Stomach smooth muscle (tissue), 2 donors: ENCODE measurements at regions not wholly inside any gene's neighbourhood (a gene's known extent, or its start where the extent isn't known, plus 50 kb on each side); places are given as distances from the start of the nearest gene placed in this dataset.

Experiments
- H3K27ac ChIP-seq: one replicate; pipeline ENCODE4 v1.7.0; 2013; ENCODE audit warnings: mild to moderate bottlenecking, low read length, inconsistent platforms
- H3K27me3 ChIP-seq, 2 donors: one replicate each; pipeline ENCODE4 v1.7.0; 2013; ENCODE audit warnings: low read length in 2 of 2; ENCODE audit not compliant: insufficient read depth in 2 of 2, control insufficient read depth in 1 of 2
- H3K36me3 ChIP-seq, 2 donors: one replicate each; pipeline ENCODE4 v1.7.0; 2013; ENCODE audit warnings: low read length in 2 of 2; ENCODE audit not compliant: control insufficient read depth in 2 of 2, insufficient read depth in 2 of 2
- H3K4me1 ChIP-seq: one replicate; pipeline ENCODE4 v1.7.0; 2013; ENCODE audit warnings: low read length; ENCODE audit not compliant: control insufficient read depth, insufficient read depth
- H3K4me3 ChIP-seq, 2 donors: one replicate each; pipeline ENCODE4 v1.7.0; 2013; ENCODE audit warnings: low read length in 2 of 2
- H3K9ac ChIP-seq, 2 donors: one replicate each; pipeline ENCODE4 v1.7.0; 2013; ENCODE audit warnings: low read length in 2 of 2, mild to moderate bottlenecking in 1 of 2
- H3K9me3 ChIP-seq, 2 donors: one replicate each; pipeline ENCODE4 v1.7.0; 2013; ENCODE audit warnings: low read length in 2 of 2; ENCODE audit not compliant: control insufficient read depth in 2 of 2
- donor health status: healthy.
- donor health status: Pancreatic carcinoma.

- H3K9ac ChIP-seq: no peak overlapping the region
- H3K4me1 ChIP-seq: no peaks in the 10 kb centered on the region
- H3K27ac ChIP-seq: no peak overlapping the region
- H3K27me3 ChIP-seq: peaks cover 0 to 5% of the 10 kb centered on the region in 2 donors
- H3K9me3 ChIP-seq: no peaks in the 10 kb centered on the region
- H3K4me3 ChIP-seq: no peak overlapping the region
- H3K36me3 ChIP-seq: no peaks in the 10 kb centered on the region
Measured at GRCh38 chr2:16284941-16285625, 344.7 kb downstream of the MYCN start.

- H3K9ac ChIP-seq: no peak overlapping the region
- H3K27me3 ChIP-seq: peaks cover 0 to 5% of the 10 kb centered on the region in 2 donors
- no peak overlapping the region for H3K27ac ChIP-seq
- H3K4me3 ChIP-seq: no peak overlapping the region
- no peaks in the 10 kb centered on the region for H3K4me1 ChIP-seq
- no peaks in the 10 kb centered on the region for H3K36me3 ChIP-seq
- H3K9me3 ChIP-seq: no peaks in the 10 kb centered on the region
Measured at GRCh38 chr2:16283071-16283850, 342.9 kb downstream of the MYCN start.

- H3K9ac ChIP-seq: no peak overlapping the region
- no peaks in the 10 kb centered on the region for H3K9me3 ChIP-seq
- no peaks in the 10 kb centered on the region for H3K36me3 ChIP-seq
- no peaks in the 10 kb centered on the region for H3K4me1 ChIP-seq
- H3K4me3 ChIP-seq: no peak overlapping the region
- no peak overlapping the region for H3K27ac ChIP-seq
- peaks cover 0 to 5% of the 10 kb centered on the region in 2 donors for H3K27me3 ChIP-seq
Measured at GRCh38 chr2:16282511-16282910, 342.2 kb downstream of the MYCN start.

GRCh38 chr2:16281451-16282335 is 341.3 kb downstream of the MYCN start:
- Histone ChIP-seq H3K27me3 (peaks cover 0 to 3% of the 10 kb centered on the region in 2 donors), H3K4me3 (no peak overlapping the region), H3K27ac (no peak overlapping the region), H3K36me3 (no peaks in the 10 kb centered on the region), H3K4me1 (no peaks in the 10 kb centered on the region), H3K9ac (no peak overlapping the region), H3K9me3 (no peaks in the 10 kb centered on the region)

- Histone ChIP-seq H3K27me3 (no peaks in the 10 kb centered on the region), H3K9me3 (no peaks in the 10 kb centered on the region), H3K27ac (no peak overlapping the region), H3K9ac (no peak overlapping the region), H3K4me3 (no peak overlapping the region), H3K4me1 (no peaks in the 10 kb centered on the region), H3K36me3 (no peaks in the 10 kb centered on the region)
Measured at GRCh38 chr2:16280081-16280480, 339.7 kb downstream of the MYCN start.

GRCh38 chr2:16279641-16280040 is 339.3 kb downstream of the MYCN start:
- H3K27me3 ChIP-seq: no peaks in the 10 kb centered on the region
- H3K4me1 ChIP-seq: no peaks in the 10 kb centered on the region
- no peak overlapping the region for H3K27ac ChIP-seq
- H3K4me3 ChIP-seq: no peak overlapping the region
- H3K9me3 ChIP-seq: no peaks in the 10 kb centered on the region
- H3K9ac ChIP-seq: no peak overlapping the region
- no peaks in the 10 kb centered on the region for H3K36me3 ChIP-seq

- H3K27ac ChIP-seq: no peak overlapping the region
- H3K9ac ChIP-seq: no peak overlapping the region
- H3K4me3 ChIP-seq: no peak overlapping the region
- H3K4me1 ChIP-seq: no peaks in the 10 kb centered on the region
- no peaks in the 10 kb centered on the region for H3K27me3 ChIP-seq
- no peaks in the 10 kb centered on the region for H3K36me3 ChIP-seq
- no peaks in the 10 kb centered on the region for H3K9me3 ChIP-seq
Measured at GRCh38 chr2:16279201-16279570, 338.8 kb downstream of the MYCN start.

- Histone ChIP-seq H3K36me3 (no peaks in the 10 kb centered on the region), H3K27me3 (no peaks in the 10 kb centered on the region), H3K4me1 (no peaks in the 10 kb centered on the region), H3K9me3 (no peaks in the 10 kb centered on the region), H3K4me3 (no peak overlapping the region), H3K9ac (no peak overlapping the region), H3K27ac (no peak overlapping the region)
Measured at GRCh38 chr2:16278421-16279200, 338.3 kb downstream of the MYCN start.

- H3K9ac ChIP-seq: no peak overlapping the region
- no peaks in the 10 kb centered on the region for H3K4me1 ChIP-seq
- H3K4me3 ChIP-seq: no peak overlapping the region
- H3K27ac ChIP-seq: no peak overlapping the region
- H3K36me3 ChIP-seq: no peaks in the 10 kb centered on the region
- no peaks in the 10 kb centered on the region for H3K27me3 ChIP-seq
- no peaks in the 10 kb centered on the region for H3K9me3 ChIP-seq
Measured at GRCh38 chr2:16277117-16277516, 336.8 kb downstream of the MYCN start.

GRCh38 chr2:16275661-16276060 is 335.3 kb downstream of the MYCN start:
- H3K4me1 ChIP-seq: no peaks in the 10 kb centered on the region
- H3K27me3 ChIP-seq: no peaks in the 10 kb centered on the region
- no peak overlapping the region for H3K4me3 ChIP-seq
- H3K9me3 ChIP-seq: no peaks in the 10 kb centered on the region
- H3K36me3 ChIP-seq: no peaks in the 10 kb centered on the region
- H3K27ac ChIP-seq: no peak overlapping the region
- no peak overlapping the region for H3K9ac ChIP-seq
